Mesenteric fat pad (tissue), 1 donor: ENCODE measurements at regions not wholly inside any gene's neighbourhood (a gene's known extent, or its start where the extent isn't known, plus 50 kb on each side); places are given as distances from the start of the nearest gene placed in this dataset.

ENCODE experiments used
- DNase-seq: peaks from one replicate; pipeline ENCODE4 v3.0.0-alpha.2; 2020; ENCODE audit warnings: low spot score
- donor health status: DM: yes; HTN: yes; CAD: no.

DNA sequence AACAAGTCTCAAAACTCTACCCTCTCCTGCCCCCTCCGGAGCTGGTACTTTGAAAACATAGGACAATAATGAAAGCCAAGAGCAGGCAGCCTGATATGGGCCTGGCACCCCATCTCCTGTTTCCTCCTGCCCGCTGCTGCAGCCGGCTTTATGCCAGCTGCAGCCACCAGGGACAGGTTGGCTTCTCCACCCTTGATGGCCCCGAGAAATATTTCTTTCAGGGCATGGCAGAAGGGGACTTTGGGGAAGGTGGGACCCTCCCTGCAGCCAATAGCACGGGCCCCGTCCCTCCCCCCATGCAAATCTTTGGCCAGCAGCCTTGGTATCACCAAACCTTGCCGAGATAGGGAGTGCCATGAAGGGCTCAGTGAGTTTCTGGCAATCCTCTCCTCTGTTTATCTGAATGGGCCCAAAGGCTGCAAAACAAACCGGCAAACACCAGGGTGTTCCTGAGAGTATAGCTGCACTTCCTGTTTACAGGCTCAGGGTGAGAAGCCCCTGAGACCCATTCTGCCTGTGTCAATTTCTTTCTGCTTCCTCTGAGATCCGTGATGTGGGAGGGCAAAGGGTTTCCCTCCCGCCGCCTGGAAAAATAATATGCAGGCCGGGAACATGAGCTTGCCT lies 73.4 kb upstream of the BOD1 start:
- no peak for DNase-seq

GRCh38 chr5:173691931-173692330 lies 75.5 kb upstream of the BOD1 start:
- DNase-seq = no peak

DNA sequence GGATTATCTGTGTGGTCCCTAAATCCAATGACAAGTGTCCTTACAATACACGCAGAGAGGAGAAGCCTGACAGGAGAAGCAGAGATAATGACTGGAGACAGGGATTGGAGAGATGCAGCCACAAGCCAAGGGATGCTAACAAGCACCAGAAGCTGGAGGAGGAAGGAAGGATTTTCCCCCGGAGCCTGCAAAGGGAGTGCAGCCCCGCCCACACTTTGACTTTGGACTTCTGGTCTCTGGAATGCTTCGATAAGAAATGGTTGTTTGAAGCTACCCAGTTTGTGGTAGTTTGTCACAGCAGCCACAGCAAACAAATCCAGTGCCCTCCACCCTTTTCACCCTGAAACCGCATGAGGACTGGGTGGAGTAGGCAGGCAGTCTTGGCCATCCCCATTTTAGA lies 77.2 kb upstream of the BOD1 start:
- no peak for DNase-seq

- DNase-seq = no peak
Measured at GRCh38 chr5:173696216-173696615, 79.8 kb upstream of the BOD1 start.

- no peak for DNase-seq
Measured at GRCh38 chr5:173697931-173698579, 81.6 kb upstream of the BOD1 start.

DNA sequence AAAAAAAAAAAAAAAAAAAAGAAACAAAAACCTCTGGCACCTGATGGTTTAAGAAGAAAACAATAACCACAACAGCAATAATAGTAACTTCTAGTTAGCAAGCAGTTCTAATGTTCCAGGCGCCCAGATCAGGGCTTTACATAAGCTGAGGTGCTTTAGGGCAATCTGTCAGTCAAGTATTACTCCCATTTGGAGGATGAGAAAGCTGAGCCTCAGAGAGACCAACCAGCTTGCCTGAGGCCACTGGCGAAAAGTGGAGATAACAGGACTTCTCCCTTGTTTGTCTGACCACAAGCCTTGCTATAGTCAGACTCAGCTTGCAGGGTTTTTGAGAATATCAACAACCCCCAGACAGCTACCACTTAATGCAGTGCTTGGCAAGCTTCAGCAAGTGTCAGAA lies 83.5 kb upstream of the BOD1 start:
- DNase-seq = no peak

- no peak for DNase-seq
Measured at GRCh38 chr5:173703466-173703865, 87.0 kb upstream of the BOD1 start.

DNA sequence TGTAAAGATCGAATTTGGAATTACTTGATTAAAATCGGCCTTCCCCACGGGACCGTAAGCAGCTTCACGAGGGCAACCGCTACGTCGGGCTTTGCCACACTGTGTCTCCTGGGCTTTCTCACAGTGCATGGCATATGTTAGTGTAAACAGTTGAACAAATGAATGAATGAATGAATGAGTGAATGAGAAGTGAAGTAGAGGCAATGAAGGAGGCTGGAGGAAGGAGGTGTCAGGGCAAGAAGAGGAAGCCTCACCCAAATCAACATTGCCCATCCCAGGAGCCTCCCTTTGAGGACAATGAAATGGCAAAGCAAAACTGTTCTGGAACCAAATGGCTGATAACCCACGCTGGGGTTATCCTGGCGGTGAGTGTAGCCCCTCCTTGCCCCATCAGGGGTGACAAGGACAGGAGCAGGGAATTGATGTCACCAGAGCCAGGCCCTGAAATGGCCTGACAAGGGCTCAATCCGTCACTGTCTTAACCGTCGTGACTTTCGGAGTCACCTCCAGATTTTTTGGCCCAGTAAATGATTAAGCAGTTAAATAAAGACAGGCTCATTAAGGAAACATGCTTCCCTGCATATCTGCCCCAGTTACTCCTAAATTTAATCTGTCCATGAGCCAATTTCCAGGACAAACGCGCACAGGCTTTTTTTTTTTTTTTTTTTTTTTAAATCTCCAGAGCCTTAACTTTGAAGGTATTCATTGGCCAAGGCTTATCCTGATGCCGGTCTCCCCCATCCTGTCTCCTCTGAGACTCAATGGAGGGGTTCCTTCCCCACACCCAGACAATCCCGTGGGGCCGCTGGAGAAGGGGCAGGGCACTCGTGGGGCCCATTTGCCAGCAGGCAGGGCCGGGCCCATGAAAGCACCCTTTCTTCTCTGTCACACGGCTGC lies 88.4 kb upstream of the BOD1 start:
- DNase-seq = no peak

DNA sequence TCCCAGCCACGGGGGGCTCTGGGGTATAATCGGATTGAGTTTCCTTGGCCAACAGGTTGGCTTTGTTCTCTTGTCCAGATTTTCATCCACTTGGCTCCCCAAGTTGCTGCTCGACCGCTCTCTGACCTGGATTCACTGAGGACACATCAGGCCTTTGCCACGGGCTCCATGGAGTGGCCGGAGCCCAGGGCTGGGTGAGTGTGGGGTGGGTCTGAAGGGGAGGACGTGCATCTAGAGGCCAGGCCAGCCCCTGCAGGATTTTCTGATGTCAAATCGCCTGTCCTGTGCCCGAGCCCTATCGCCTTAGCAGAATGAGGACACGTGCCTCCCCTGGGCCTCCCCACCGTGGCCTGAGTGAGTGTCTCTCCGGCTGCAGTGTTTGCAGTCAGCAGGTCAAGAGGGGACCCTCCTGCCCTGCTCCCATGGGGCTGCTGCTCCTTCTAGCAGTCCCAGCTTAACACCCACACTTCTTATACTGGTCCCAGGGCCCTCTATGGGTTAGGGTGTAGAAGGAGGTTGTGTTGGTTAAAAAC lies 89.1 kb upstream of the BOD1 start:
- no peak for DNase-seq

- no peak for DNase-seq
Measured at GRCh38 chr5:173706700-173707099, 90.2 kb upstream of the BOD1 start.

GRCh38 chr5:173707392-173707791 lies 90.9 kb upstream of the BOD1 start:
- no peak for DNase-seq

DNA sequence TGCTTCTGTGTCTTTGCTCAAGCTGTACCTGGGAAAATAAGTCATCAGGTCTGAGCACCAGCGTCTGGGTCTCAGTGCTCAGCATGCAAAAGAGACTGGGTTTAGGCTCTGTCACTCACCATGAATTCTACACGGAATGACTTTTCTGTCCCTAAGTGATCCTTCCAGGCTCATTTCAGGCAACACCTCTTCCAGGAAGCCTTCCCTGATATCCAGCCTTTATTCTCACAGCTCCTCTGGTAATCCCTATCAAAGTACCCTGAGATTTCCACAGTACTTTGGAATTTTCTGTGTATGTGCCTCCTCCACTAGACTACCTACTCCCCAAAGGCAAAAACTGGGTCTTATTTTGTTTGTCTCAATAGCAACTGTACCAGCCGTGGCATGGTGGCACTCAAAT lies 92.7 kb upstream of the BOD1 start:
- DNase-seq = no peak

DNA sequence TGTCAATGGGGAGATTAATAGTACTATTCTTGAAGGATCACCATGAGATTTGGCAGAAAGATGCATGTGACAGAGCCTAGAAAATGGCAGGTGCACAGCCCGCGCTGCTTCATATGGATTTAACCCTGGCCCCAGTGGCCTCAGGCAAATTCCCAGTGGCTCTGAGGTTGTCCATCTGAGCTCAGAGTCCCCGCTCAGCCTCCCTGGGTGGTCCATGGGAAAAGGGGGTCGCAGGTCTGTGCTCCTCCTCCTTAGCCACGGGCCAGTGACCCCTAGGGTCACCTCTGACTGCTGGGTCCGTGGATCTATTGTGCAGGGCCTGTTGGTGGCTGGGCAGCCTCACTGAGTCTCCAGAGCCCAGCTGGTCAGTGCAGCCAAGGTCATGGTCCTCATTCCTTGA lies 93.3 kb upstream of the BOD1 start:
- no peak for DNase-seq

GRCh38 chr5:173710528-173710927 lies 94.1 kb upstream of the BOD1 start:
- DNase-seq = no peak

GRCh38 chr5:173711466-173711865 lies 95.0 kb upstream of the BOD1 start:
- no peak for DNase-seq

GRCh38 chr5:173712609-173713175 lies 96.2 kb upstream of the BOD1 start:
- no peak for DNase-seq

DNA sequence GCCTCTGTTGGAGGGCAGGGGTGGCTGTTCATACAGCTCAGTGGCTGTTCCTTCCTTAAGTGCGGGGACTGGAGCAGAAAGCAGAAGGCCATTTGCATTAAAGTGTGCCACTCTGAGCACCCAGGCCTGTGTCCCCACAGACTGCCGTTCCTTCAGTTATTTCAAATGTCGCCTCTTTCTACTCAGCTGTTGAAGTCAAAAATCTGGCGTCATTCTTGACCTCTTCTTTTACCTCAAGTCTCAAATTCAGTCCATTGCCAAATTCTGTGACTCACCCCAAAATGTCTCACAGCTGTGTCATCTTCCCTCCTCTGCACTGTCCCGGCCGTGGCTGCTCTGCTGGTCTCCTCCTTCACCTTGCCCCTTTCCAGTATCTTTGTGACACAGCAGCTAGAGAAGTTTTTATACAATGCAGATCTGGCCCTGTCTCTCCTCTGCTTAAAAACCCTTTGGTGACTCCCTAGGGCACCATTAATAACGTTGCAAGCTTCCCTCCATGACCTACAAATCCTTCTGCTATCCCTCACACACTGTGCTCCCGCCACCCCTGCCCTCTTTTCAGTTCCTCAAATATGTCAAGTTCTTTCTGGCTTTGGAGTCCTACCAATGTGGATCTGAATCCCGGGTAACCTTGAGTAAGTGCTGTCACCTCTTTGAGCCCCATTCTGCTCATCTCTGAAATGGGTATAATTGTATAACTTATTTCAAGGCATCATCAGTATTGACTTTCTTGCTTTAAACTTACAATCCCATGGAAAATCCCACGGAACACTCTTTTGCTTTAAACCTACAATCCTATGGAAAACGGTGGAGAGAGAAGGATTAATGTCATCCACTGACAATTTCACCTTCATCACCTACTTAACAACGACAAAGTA lies 98.3 kb upstream of the BOD1 start:
- no peak for DNase-seq

GRCh38 chr5:173715607-173716006 lies 99.2 kb upstream of the BOD1 start:
- DNase-seq = no peak

DNA sequence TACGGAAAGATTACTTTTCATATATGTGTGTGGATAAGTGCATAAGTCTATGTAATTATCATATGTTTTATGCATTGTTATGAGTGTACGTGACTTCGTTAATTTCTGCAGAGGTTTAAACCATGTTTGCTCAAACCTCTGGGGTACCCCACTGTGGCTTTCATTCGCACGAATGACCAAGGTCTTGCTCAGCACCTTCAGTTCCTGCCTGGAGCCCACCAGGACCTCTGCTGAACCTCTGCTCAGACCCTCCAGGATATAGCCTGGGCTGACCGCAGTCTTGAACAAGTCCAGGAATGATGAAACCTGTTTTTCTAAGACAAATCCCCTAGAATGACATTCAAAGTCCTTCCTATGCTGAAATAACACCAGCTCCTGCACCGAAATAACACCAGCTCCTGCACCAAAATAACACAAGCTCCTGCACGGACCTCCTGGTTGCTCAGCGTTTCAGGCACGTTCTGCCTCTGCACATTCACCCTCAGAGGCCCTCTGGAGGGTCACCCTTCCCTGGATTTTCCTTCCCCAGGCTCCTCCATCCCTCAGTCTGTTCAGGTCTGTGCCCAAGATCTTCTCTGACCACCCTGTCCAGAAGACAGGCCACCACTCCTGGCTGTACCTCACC lies 99.7 kb upstream of the BOD1 start:
- DNase-seq = no peak

DNA sequence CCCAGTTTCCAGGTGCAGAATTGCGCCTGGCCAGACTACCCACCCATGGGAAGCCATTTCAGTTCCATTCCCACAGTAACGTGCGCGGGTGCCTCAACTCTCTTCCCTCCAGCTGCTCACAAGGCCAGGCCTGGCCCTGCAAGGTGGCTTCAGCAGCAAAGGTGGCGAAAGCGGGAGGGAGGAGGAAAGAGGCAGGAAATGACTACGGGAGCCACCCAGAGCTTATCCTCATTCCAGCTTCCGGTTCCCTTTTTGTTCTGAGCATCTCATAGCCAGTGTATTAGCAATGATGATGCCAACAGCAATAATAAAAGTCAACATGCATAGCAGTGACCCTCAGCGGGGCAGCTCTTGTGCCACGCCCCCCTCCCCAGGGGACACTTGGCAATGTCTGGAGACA lies 101.5 kb upstream of the BOD1 start:
- no peak for DNase-seq
